ENCODE measurements at regions not wholly inside any gene's neighbourhood (a gene's known extent, or its start where the extent isn't known, plus 50 kb on each side); places are given as distances from the start of the nearest gene placed in this dataset.

DNA sequence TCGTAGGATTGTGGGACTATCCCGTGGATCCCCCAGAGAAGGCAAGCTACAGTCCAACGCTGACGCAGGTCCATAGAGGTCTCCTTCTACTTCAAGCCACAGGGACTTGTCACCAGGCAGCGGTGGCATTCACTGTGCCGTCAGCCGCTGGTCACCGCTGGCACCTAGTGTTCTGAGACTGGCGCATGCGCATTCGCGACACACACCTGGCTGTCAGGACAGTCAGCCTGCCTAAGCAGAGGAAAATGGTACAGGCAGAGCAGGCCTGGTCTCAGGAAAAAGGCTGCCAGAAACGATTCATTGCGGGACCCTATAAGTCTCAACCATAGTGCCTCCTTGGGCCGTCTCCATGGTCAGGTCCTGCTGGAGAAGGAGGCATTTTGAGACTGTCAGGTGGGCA is 138.0 kb upstream of the WSB1 start:
- no peak for TF ChIP-seq EP300 (IDR thresholded peaks at IDR 0.05)
- TF ChIP-seq, protein P1, sequence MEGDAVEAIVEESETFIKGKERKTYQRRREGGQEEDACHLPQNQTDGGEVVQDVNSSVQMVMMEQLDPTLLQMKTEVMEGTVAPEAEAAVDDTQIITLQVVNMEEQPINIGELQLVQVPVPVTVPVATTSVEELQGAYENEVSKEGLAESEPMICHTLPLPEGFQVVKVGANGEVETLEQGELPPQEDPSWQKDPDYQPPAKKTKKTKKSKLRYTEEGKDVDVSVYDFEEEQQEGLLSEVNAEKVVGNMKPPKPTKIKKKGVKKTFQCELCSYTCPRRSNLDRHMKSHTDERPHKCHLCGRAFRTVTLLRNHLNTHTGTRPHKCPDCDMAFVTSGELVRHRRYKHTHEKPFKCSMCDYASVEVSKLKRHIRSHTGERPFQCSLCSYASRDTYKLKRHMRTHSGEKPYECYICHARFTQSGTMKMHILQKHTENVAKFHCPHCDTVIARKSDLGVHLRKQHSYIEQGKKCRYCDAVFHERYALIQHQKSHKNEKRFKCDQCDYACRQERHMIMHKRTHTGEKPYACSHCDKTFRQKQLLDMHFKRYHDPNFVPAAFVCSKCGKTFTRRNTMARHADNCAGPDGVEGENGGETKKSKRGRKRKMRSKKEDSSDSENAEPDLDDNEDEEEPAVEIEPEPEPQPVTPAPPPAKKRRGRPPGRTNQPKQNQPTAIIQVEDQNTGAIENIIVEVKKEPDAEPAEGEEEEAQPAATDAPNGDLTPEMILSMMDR (IDR thresholded peaks at IDR 0.05), result no peak
- no peak for TF ChIP-seq POLR2A (IDR thresholded peaks at IDR 0.05)

Data from ovary (tissue), 3 donors.